ENCODE measurements at regions not wholly inside any gene's neighbourhood (a gene's known extent, or its start where the extent isn't known, plus 50 kb on each side); places are given as distances from the start of the nearest gene placed in this dataset.

GRCh38 chr14:40004871-40005500 lies 572.8 kb upstream of the FBXO33 start:
- H3K36me3 ChIP-seq (ENCODE audit: insufficient read depth), result no peaks in the 10 kb centered on the region
- no peak overlapping the region for H3K27ac ChIP-seq (ENCODE audit: low read depth)
- H3K4me1 ChIP-seq (ENCODE audit: insufficient read depth), result no peaks in the 10 kb centered on the region
- DNase-seq (ENCODE audit: low spot score) (no peak), ATAC-seq (no peak)
- Mint-ChIP-seq H3K9me3 (peaks cover 3% of the 10 kb centered on the region; the same call in 1 of the 3 replicates), H3K4me3 (no peak overlapping the region), H3K36me3 (ENCODE audit: low read depth) (no peaks in the 10 kb centered on the region), H3K27ac (no peak overlapping the region), H3K27me3 (ENCODE audit: insufficient read depth, low read depth, poor library complexity) (peaks cover 3% of the 10 kb centered on the region), H3K4me1 (no peaks in the 10 kb centered on the region)
- H4K20me1 ChIP-seq (replicated peaks; ENCODE audit: insufficient read depth), result no peaks in the 10 kb centered on the region
- H3K9me2 ChIP-seq (ENCODE audit: insufficient read depth), result 0 out of 2 replicates have a peak, but pooled peaks cover 4% of the 10 kb centered on the region
- no peaks in the 10 kb centered on the region for H3K27me3 ChIP-seq (ENCODE audit: insufficient read depth)
- no peaks in the 10 kb centered on the region for H3K79me2 ChIP-seq (replicated peaks; ENCODE audit: insufficient read depth)
- H3K4me3 ChIP-seq, result no peak overlapping the region
- H2AFZ ChIP-seq, result no peak overlapping the region
- TF ChIP-seq ZNF114 (CRISPR knock-in tag; IDR thresholded peaks at IDR 0.05), result no peak
- no peak overlapping the region for H3K4me2 ChIP-seq
- H3F3A ChIP-seq (replicated peaks; ENCODE audit: low read depth), result no peaks in the 10 kb centered on the region

GRCh38 chr14:40003773-40004172 lies 571.5 kb upstream of the FBXO33 start:
- H3K9me3 Mint-ChIP-seq, result peaks cover 3% of the 10 kb centered on the region; the same call in 1 of the 3 replicates
- Histone ChIP-seq H3K27ac (ENCODE audit: low read depth) (no peak overlapping the region), H3K79me2 (replicated peaks; ENCODE audit: insufficient read depth) (no peaks in the 10 kb centered on the region), H3K4me1 (ENCODE audit: insufficient read depth) (no peaks in the 10 kb centered on the region), H3K27me3 (ENCODE audit: insufficient read depth) (no peaks in the 10 kb centered on the region), H3K4me2 (no peak overlapping the region), H3K4me3 (no peak overlapping the region), H3K36me3 (ENCODE audit: insufficient read depth) (no peaks in the 10 kb centered on the region), H2AFZ (no peak overlapping the region), H3F3A (replicated peaks; ENCODE audit: low read depth) (no peaks in the 10 kb centered on the region), H4K20me1 (replicated peaks; ENCODE audit: insufficient read depth) (no peaks in the 10 kb centered on the region), H3K9me2 (ENCODE audit: insufficient read depth) (0 out of 2 replicates have a peak, but pooled peaks cover 4% of the 10 kb centered on the region)
- no peaks in the 10 kb centered on the region for H3K36me3 Mint-ChIP-seq (ENCODE audit: low read depth)
- no peaks in the 10 kb centered on the region for H3K4me1 Mint-ChIP-seq
- no peak overlapping the region for H3K27ac Mint-ChIP-seq
- peaks cover 3% of the 10 kb centered on the region for H3K27me3 Mint-ChIP-seq (ENCODE audit: insufficient read depth, low read depth, poor library complexity)
- DNase-seq (ENCODE audit: low spot score), result no peak
- no peak overlapping the region for H3K4me3 Mint-ChIP-seq
- no peak for ATAC-seq
- no peak for TF ChIP-seq ZNF114 (CRISPR knock-in tag; IDR thresholded peaks at IDR 0.05)
- TF ChIP-seq STAT1 (IDR thresholded peaks at IDR 0.05; ENCODE audit: unreplicated experiment), result no peak
- TF ChIP-seq CREB1 (CRISPR knock-in tag; IDR thresholded peaks at IDR 0.05; ENCODE audit: low read depth), result no peak
- no peak for TF ChIP-seq REST (IDR thresholded peaks at IDR 0.05; ENCODE audit: unreplicated experiment)
- no peak for TF ChIP-seq EZH2phosphoT487 (IDR thresholded peaks at IDR 0.05; ENCODE audit: unreplicated experiment)
- TF ChIP-seq EZH2 (IDR thresholded peaks at IDR 0.05; ENCODE audit: low read depth, unreplicated experiment), result no peak
- TF ChIP-seq JUNB (IDR thresholded peaks at IDR 0.05; ENCODE audit: unreplicated experiment), result no peak
- no peak for TF ChIP-seq ETS1 (IDR thresholded peaks at IDR 0.05)
- no peak for TF ChIP-seq ZNF331 (CRISPR knock-in tag; IDR thresholded peaks at IDR 0.05; ENCODE audit: low read depth)
- no peak for TF ChIP-seq NANOG (IDR thresholded peaks at IDR 0.05; ENCODE audit: borderline replicate concordance)
- TF ChIP-seq ZNF462 (CRISPR knock-in tag; IDR thresholded peaks at IDR 0.05), result no peak

Data from GM23338 (cell line).